ENCODE measurements at regions not wholly inside any gene's neighbourhood (a gene's known extent, or its start where the extent isn't known, plus 50 kb on each side); places are given as distances from the start of the nearest gene placed in this dataset.

GRCh38 chr13:31905961-31906360, 125.6 kb upstream of the FRY start:
- Histone ChIP-seq H3K9me3 (ENCODE audit: control insufficient read depth, low read depth, low read length) (no peaks in the 10 kb centered on the region), H3K4me3 (ENCODE audit: control insufficient read depth in 2 of 3, extremely low read depth in 1 of 3, insufficient read depth in 2 of 3, low read depth in 1 of 3, low read length in 3 of 3) (no peak overlapping the region), H3K27me3 (ENCODE audit: control insufficient read depth, extremely low read depth, insufficient read depth, low read length) (no peaks in the 10 kb centered on the region), H3K9me1 (ENCODE audit: control insufficient read depth, extremely low read depth, insufficient read depth, low read length) (no peaks in the 10 kb centered on the region), H4K20me1 (ENCODE audit: control insufficient read depth, extremely low read depth, insufficient read depth, low read length) (no peaks in the 10 kb centered on the region), H3K79me2 (ENCODE audit: control insufficient read depth, insufficient read depth, low read length) (no peaks in the 10 kb centered on the region), H3K4me1 (ENCODE audit: control insufficient read depth, extremely low read depth, insufficient read depth, low read length) (no peaks in the 10 kb centered on the region), H3K4me2 (ENCODE audit: control insufficient read depth, extremely low read depth, insufficient read depth, low read depth, low read length) (no peak overlapping the region), H2AFZ (ENCODE audit: control insufficient read depth, low read length) (no peak overlapping the region), H3K27ac (ENCODE audit: control insufficient read depth, insufficient read depth, low read length) (no peak overlapping the region), H3K9ac (ENCODE audit: control insufficient read depth, extremely low read depth, insufficient read depth, low read length) (no peak overlapping the region), H3K36me3 (ENCODE audit: control insufficient read depth in 2 of 2, extremely low read depth in 1 of 2, insufficient read depth in 2 of 2, low read length in 2 of 2) (no peaks in the 10 kb centered on the region)
- dilution Hi-C loops (cut with MboI; ENCODE audit: extremely low pct_ligation_motif_present, low sequenced_read_pairs), result no loop called here
- TF ChIP-seq EZH2 (IDR thresholded peaks at IDR 0.05; ENCODE audit: low read length) (no peak), CTCF (optimal IDR thresholded peaks at IDR 0.05 in 1 of 3, IDR thresholded peaks at IDR 0.05 in 1 of 3, conservative IDR thresholded peaks at IDR 0.05 in 1 of 3; ENCODE audit: extremely low read depth in 1 of 3, insufficient read depth in 2 of 3, low read length in 3 of 3) (no peak)
- no peak for DNase-seq (ENCODE audit: low read depth, low spot score)
- no peak for FAIRE-seq

- no peak for FAIRE-seq
- no peak overlapping the region for H3K4me2 ChIP-seq (ENCODE audit: control insufficient read depth, extremely low read depth, insufficient read depth, low read depth, low read length)
These were observed 122.7 kb upstream of the FRY start for GRCh38 chr13:31908696-31909411.

More at GRCh38 chr13:31908696-31909411, 122.7 kb upstream of the FRY start:
- H3K79me2 ChIP-seq (ENCODE audit: control insufficient read depth, insufficient read depth, low read length), result no peaks in the 10 kb centered on the region
- H4K20me1 ChIP-seq (ENCODE audit: control insufficient read depth, extremely low read depth, insufficient read depth, low read length), result no peaks in the 10 kb centered on the region
- no peak overlapping the region for H3K4me3 ChIP-seq (ENCODE audit: control insufficient read depth in 2 of 3, extremely low read depth in 1 of 3, insufficient read depth in 2 of 3, low read depth in 1 of 3, low read length in 3 of 3)
- H3K9me3 ChIP-seq (ENCODE audit: control insufficient read depth, low read depth, low read length), result no peaks in the 10 kb centered on the region
- H3K4me1 ChIP-seq (ENCODE audit: control insufficient read depth, extremely low read depth, insufficient read depth, low read length), result no peaks in the 10 kb centered on the region
- dilution Hi-C loops (cut with MboI; ENCODE audit: extremely low pct_ligation_motif_present, low sequenced_read_pairs), result no loop called here
- no peaks in the 10 kb centered on the region for H3K9me1 ChIP-seq (ENCODE audit: control insufficient read depth, extremely low read depth, insufficient read depth, low read length)
- no peak for DNase-seq (ENCODE audit: low read depth, low spot score)
- no peak for TF ChIP-seq CTCF (optimal IDR thresholded peaks at IDR 0.05 in 1 of 3, IDR thresholded peaks at IDR 0.05 in 1 of 3, conservative IDR thresholded peaks at IDR 0.05 in 1 of 3; ENCODE audit: extremely low read depth in 1 of 3, insufficient read depth in 2 of 3, low read length in 3 of 3)
- H2AFZ ChIP-seq (ENCODE audit: control insufficient read depth, low read length), result no peak overlapping the region
- H3K9ac ChIP-seq (ENCODE audit: control insufficient read depth, extremely low read depth, insufficient read depth, low read length), result no peak overlapping the region
- H3K27me3 ChIP-seq (ENCODE audit: control insufficient read depth, extremely low read depth, insufficient read depth, low read length), result no peaks in the 10 kb centered on the region
- H3K27ac ChIP-seq (ENCODE audit: control insufficient read depth, insufficient read depth, low read length), result no peak overlapping the region
- H3K36me3 ChIP-seq (ENCODE audit: control insufficient read depth in 2 of 2, extremely low read depth in 1 of 2, insufficient read depth in 2 of 2, low read length in 2 of 2), result no peaks in the 10 kb centered on the region
